ENCODE measurements at regions not wholly inside any gene's neighbourhood (a gene's known extent, or its start where the extent isn't known, plus 50 kb on each side); places are given as distances from the start of the nearest gene placed in this dataset.
A peak's percentile ranks its signal among the peaks of the same experiment; 100 is the strongest.

DNA sequence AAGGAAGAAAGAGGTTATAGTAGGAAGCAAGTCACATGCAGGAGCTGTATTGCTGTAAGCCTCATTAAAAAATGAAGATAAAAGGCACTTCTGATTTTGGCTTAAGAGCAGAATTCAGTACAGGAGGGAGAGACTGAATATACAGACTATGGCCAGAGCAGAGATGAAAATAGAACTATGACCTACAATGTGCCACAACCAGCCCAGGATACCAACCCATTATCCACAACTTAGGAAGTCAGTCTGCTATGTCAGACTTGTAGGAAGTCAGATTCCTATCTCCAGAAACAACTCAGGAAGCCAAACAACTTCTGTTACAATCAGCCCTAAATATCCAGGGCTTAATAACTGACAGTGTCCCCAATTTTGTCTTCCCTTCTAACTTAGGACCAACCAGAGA is 156.2 kb upstream of the ANKH start:
- Histone ChIP-seq H3K56ac (ENCODE audit: low read length) (no peak overlapping the region), H3K18ac (ENCODE audit: low read length) (no peak overlapping the region), H4K5ac (ENCODE audit: low read length) (no peak overlapping the region), H2BK120ac (ENCODE audit: low read depth, low read length) (no peak overlapping the region), H4K8ac (ENCODE audit: low read depth, low read length) (no peak overlapping the region), H3K4ac (ENCODE audit: low read depth, low read length) (no peak overlapping the region), H2BK5ac (ENCODE audit: low read length) (no peak overlapping the region), H3K4me1 (ENCODE audit: control insufficient read depth, low read depth, low read length) (peaks cover 4% of the 10 kb centered on the region), H3K27ac (ENCODE audit: low read depth, low read length) (no peak overlapping the region), H3K79me1 (ENCODE audit: low read length) (no peaks in the 10 kb centered on the region), H3K4me3 (ENCODE audit: low read length) (no peak overlapping the region), H3K9ac (ENCODE audit: low read length) (no peak overlapping the region), H3K4me2 (ENCODE audit: low read length) (no peak overlapping the region), H3K27me3 (ENCODE audit: insufficient read depth, low read length, poor library complexity) (no peaks in the 10 kb centered on the region), H3K79me2 (ENCODE audit: control insufficient read depth, insufficient read depth, low read length) (no peaks in the 10 kb centered on the region), H3K36me3 (ENCODE audit: control insufficient read depth, insufficient read depth, low read length) (no peaks in the 10 kb centered on the region), H2BK15ac (replicated peaks; ENCODE audit: low read depth) (no peak overlapping the region), H3K23ac (ENCODE audit: low read length) (no peak overlapping the region), H2AK5ac (ENCODE audit: low read length) (no peak overlapping the region)
- no peak for DNase-seq

DNA sequence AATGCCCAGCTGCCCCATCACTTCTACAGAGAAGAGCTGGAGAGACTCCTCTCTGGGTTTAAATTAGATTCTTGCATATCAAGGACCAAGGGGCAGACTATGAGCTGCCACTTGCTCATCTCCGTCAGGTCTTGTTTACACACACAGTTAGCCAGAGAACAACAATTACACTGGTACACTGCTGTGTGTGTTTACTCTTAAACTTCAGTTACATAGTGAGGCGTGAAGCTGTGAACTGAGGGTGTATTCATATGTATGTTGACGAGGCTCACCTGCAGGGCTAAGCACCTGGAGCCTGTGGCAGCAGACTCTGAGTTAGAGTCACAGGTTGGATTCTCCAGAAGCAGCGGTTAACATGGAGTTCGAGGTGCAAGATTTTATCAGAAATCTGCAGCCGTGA is 155.4 kb upstream of the ANKH start:
- peak; percentile 44 for DNase-seq
- no peaks in the 10 kb centered on the region for H3K36me3 ChIP-seq (ENCODE audit: control insufficient read depth, insufficient read depth, low read length)
- H2BK5ac ChIP-seq (ENCODE audit: low read length) = no peak overlapping the region

GRCh38 chr5:15026011-15026893 is 154.7 kb upstream of the ANKH start:
- no peak overlapping the region for H3K4me2 ChIP-seq (ENCODE audit: low read length)
- no peak overlapping the region for H4K8ac ChIP-seq (ENCODE audit: low read depth, low read length)
- no peak for DNase-seq
- H3K4me1 ChIP-seq (ENCODE audit: control insufficient read depth, low read depth, low read length) = peaks cover 4% of the 10 kb centered on the region
- no peaks in the 10 kb centered on the region for H3K36me3 ChIP-seq (ENCODE audit: control insufficient read depth, insufficient read depth, low read length)
- H2AK5ac ChIP-seq (ENCODE audit: low read length) = no peak overlapping the region
- no peak overlapping the region for H2BK5ac ChIP-seq (ENCODE audit: low read length)
- no peak overlapping the region for H3K18ac ChIP-seq (ENCODE audit: low read length)
- no peak overlapping the region for H2BK15ac ChIP-seq (replicated peaks; ENCODE audit: low read depth)
- H4K5ac ChIP-seq (ENCODE audit: low read length) = no peak overlapping the region
- H3K79me2 ChIP-seq (ENCODE audit: control insufficient read depth, insufficient read depth, low read length) = no peaks in the 10 kb centered on the region
- no peaks in the 10 kb centered on the region for H3K79me1 ChIP-seq (ENCODE audit: low read length)
- no peak overlapping the region for H3K9ac ChIP-seq (ENCODE audit: low read length)
- no peak overlapping the region for H3K23ac ChIP-seq (ENCODE audit: low read length)
- no peak overlapping the region for H3K4ac ChIP-seq (ENCODE audit: low read depth, low read length)
- WGBS (ENCODE audit: extremely low coverage, insufficient coverage, low lambda C conversion rate) = no CpG with 5 or more reads among the region's 9 CpGs
- H2BK120ac ChIP-seq (ENCODE audit: low read depth, low read length) = no peak overlapping the region
- H3K27me3 ChIP-seq (ENCODE audit: insufficient read depth, low read length, poor library complexity) = no peaks in the 10 kb centered on the region
- H3K56ac ChIP-seq (ENCODE audit: low read length) = no peak overlapping the region
- H3K4me3 ChIP-seq (ENCODE audit: low read length) = no peak overlapping the region
- H3K27ac ChIP-seq (ENCODE audit: low read depth, low read length) = no peak overlapping the region

More for the DNA sequence above, 155.4 kb upstream of the ANKH start:
- H3K18ac ChIP-seq (ENCODE audit: low read length) = no peak overlapping the region
- no peak overlapping the region for H3K4me3 ChIP-seq (ENCODE audit: low read length)
- no peak overlapping the region for H3K27ac ChIP-seq (ENCODE audit: low read depth, low read length)
- no peak overlapping the region for H3K56ac ChIP-seq (ENCODE audit: low read length)
- no peak overlapping the region for H2AK5ac ChIP-seq (ENCODE audit: low read length)
- no peak overlapping the region for H3K23ac ChIP-seq (ENCODE audit: low read length)
- H2BK120ac ChIP-seq (ENCODE audit: low read depth, low read length) = no peak overlapping the region
- no peak overlapping the region for H3K9ac ChIP-seq (ENCODE audit: low read length)
- no peaks in the 10 kb centered on the region for H3K27me3 ChIP-seq (ENCODE audit: insufficient read depth, low read length, poor library complexity)
- no peak overlapping the region for H3K4me2 ChIP-seq (ENCODE audit: low read length)
- H2BK15ac ChIP-seq (replicated peaks; ENCODE audit: low read depth) = no peak overlapping the region
- H4K8ac ChIP-seq (ENCODE audit: low read depth, low read length) = no peak overlapping the region
- no peaks in the 10 kb centered on the region for H3K79me2 ChIP-seq (ENCODE audit: control insufficient read depth, insufficient read depth, low read length)
- WGBS (ENCODE audit: extremely low coverage, insufficient coverage, low lambda C conversion rate) = no CpG with 5 or more reads among the region's 6 CpGs
- H3K79me1 ChIP-seq (ENCODE audit: low read length) = no peaks in the 10 kb centered on the region
- no peak overlapping the region for H4K5ac ChIP-seq (ENCODE audit: low read length)
- peaks cover 4% of the 10 kb centered on the region for H3K4me1 ChIP-seq (ENCODE audit: control insufficient read depth, low read depth, low read length)
- no peak overlapping the region for H3K4ac ChIP-seq (ENCODE audit: low read depth, low read length)

DNA sequence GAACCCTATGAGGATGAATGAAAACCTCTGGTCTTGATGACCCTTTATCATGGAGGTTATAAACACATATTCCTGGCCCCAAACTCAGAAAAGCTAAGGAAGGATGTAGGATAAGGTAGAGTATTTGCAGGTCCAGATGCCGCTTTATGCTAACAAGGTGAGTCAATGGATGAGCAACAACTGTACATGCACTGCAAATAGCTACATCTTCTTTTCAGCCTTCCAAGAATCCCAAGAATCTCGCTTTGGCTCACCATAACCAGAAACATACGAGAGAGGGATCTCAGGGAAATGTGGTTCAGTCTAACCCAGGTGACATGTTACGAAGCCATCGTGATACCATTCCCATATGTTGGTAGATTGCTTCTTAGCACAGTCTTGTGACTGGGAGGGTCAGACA is 152.3 kb upstream of the ANKH start:
- H3K56ac ChIP-seq (ENCODE audit: low read length) = no peak overlapping the region
- no peak overlapping the region for H2AK5ac ChIP-seq (ENCODE audit: low read length)
- no peak overlapping the region for H3K4me2 ChIP-seq (ENCODE audit: low read length)
- no peak overlapping the region for H2BK120ac ChIP-seq (ENCODE audit: low read depth, low read length)
- peaks cover 4% of the 10 kb centered on the region for H3K4me1 ChIP-seq (ENCODE audit: control insufficient read depth, low read depth, low read length)
- no peak overlapping the region for H3K23ac ChIP-seq (ENCODE audit: low read length)
- H4K8ac ChIP-seq (ENCODE audit: low read depth, low read length) = no peak overlapping the region
- no peak overlapping the region for H3K4ac ChIP-seq (ENCODE audit: low read depth, low read length)
- H3K27ac ChIP-seq (ENCODE audit: low read depth, low read length) = no peak overlapping the region
- H4K5ac ChIP-seq (ENCODE audit: low read length) = no peak overlapping the region
- no peaks in the 10 kb centered on the region for H3K79me1 ChIP-seq (ENCODE audit: low read length)
- no peak for DNase-seq
- no peak overlapping the region for H2BK15ac ChIP-seq (replicated peaks; ENCODE audit: low read depth)
- H3K27me3 ChIP-seq (ENCODE audit: insufficient read depth, low read length, poor library complexity) = no peaks in the 10 kb centered on the region
- no peak overlapping the region for H3K4me3 ChIP-seq (ENCODE audit: low read length)
- no peaks in the 10 kb centered on the region for H3K79me2 ChIP-seq (ENCODE audit: control insufficient read depth, insufficient read depth, low read length)
- no peak overlapping the region for H3K9ac ChIP-seq (ENCODE audit: low read length)
- no peak overlapping the region for H2BK5ac ChIP-seq (ENCODE audit: low read length)
- H3K36me3 ChIP-seq (ENCODE audit: control insufficient read depth, insufficient read depth, low read length) = no peaks in the 10 kb centered on the region
- no CpG with 5 or more reads among the region's 5 CpGs for WGBS (ENCODE audit: extremely low coverage, insufficient coverage, low lambda C conversion rate)
- H3K18ac ChIP-seq (ENCODE audit: low read length) = no peak overlapping the region

GRCh38 chr5:15023266-15023665 is 151.7 kb upstream of the ANKH start:
- no peak for DNase-seq
- Histone ChIP-seq H3K56ac (ENCODE audit: low read length) (no peak overlapping the region), H2BK5ac (ENCODE audit: low read length) (no peak overlapping the region), H3K4me3 (ENCODE audit: low read length) (no peak overlapping the region), H3K4ac (ENCODE audit: low read depth, low read length) (no peak overlapping the region), H3K79me2 (ENCODE audit: control insufficient read depth, insufficient read depth, low read length) (no peaks in the 10 kb centered on the region), H3K36me3 (ENCODE audit: control insufficient read depth, insufficient read depth, low read length) (no peaks in the 10 kb centered on the region), H4K8ac (ENCODE audit: low read depth, low read length) (no peak overlapping the region), H3K9ac (ENCODE audit: low read length) (no peak overlapping the region), H3K27me3 (ENCODE audit: insufficient read depth, low read length, poor library complexity) (no peaks in the 10 kb centered on the region), H4K5ac (ENCODE audit: low read length) (no peak overlapping the region), H3K23ac (ENCODE audit: low read length) (no peak overlapping the region), H2BK120ac (ENCODE audit: low read depth, low read length) (no peak overlapping the region), H3K27ac (ENCODE audit: low read depth, low read length) (no peak overlapping the region), H3K4me1 (ENCODE audit: control insufficient read depth, low read depth, low read length) (peaks cover 4% of the 10 kb centered on the region), H3K18ac (ENCODE audit: low read length) (no peak overlapping the region), H2BK15ac (replicated peaks; ENCODE audit: low read depth) (no peak overlapping the region), H2AK5ac (ENCODE audit: low read length) (no peak overlapping the region), H3K4me2 (ENCODE audit: low read length) (no peak overlapping the region), H3K79me1 (ENCODE audit: low read length) (no peaks in the 10 kb centered on the region)
- WGBS (ENCODE audit: extremely low coverage, insufficient coverage, low lambda C conversion rate) = no CpG with 5 or more reads among the region's 1 CpG
